Body of pancreas (tissue), 4 donors: ENCODE measurements at regions not wholly inside any gene's neighbourhood (a gene's known extent, or its start where the extent isn't known, plus 50 kb on each side); places are given as distances from the start of the nearest gene placed in this dataset.

Experiments used
- POLR2A ChIP-seq, 3 donors: fragments of 450-650 bp; IDR thresholded peaks; one replicate each; pipeline ENCODE4 v1.6.1; 2016; ENCODE audit warnings: antibody characterized with exemption in 3 of 3, mild to moderate bottlenecking in 2 of 3
- TF ChIP-seq, protein P1 (sequence below), 7 experiments: fragments of 450-650 bp in 4 of 7; fragments of 200-600 bp in 3 of 7; sonication (generic) in 3 of 7; IDR thresholded peaks; one replicate each; pipeline ENCODE4 v1.5.1; 2016 to 2019; ENCODE audit warnings: antibody characterized with exemption in 7 of 7

DNA sequence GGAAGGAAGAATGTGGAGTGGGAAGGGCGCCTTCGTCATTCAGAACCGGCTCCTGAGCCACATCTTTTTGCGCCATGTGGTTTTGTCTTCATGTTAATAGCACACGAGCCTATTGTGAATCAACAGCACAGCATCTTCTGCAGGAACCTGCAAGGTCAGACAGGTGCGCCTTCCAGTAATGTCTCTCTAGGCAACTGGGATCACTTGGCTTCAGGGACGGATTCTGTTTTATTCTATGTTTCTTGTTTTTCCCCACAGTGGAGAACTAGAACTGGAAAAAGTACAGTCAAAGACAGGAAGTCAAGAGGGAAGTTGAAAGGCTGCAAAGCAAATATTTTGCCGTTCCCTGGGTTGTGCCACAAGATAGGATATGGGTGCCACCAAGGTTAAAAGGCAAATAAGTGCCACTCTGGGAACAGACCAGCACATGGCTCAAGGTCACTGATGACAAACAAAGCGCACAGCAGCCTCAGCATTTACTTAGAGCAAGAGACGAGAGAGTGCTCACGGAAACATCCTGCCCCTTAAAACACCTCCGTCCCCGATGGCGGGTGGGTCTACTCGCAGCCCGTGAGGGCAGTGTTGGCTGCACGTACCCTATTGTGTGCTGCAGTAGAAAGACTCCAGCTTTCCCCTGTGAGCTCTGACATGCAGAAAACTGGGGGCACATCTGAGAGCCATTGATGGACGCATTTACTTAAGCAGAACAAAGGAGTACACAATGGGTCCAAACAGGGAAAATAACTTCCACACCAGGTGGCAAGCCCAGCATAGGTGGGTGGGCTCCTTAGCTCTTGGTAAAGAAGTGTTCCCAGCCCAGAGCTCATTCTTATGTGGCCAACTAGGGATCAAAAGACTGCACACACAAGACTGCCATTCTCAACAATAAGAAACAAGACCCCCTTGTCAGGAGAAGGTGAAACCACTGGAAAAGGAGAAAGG is 107.2 kb upstream of the PARD3B start:
- TF ChIP-seq, protein P1, sequence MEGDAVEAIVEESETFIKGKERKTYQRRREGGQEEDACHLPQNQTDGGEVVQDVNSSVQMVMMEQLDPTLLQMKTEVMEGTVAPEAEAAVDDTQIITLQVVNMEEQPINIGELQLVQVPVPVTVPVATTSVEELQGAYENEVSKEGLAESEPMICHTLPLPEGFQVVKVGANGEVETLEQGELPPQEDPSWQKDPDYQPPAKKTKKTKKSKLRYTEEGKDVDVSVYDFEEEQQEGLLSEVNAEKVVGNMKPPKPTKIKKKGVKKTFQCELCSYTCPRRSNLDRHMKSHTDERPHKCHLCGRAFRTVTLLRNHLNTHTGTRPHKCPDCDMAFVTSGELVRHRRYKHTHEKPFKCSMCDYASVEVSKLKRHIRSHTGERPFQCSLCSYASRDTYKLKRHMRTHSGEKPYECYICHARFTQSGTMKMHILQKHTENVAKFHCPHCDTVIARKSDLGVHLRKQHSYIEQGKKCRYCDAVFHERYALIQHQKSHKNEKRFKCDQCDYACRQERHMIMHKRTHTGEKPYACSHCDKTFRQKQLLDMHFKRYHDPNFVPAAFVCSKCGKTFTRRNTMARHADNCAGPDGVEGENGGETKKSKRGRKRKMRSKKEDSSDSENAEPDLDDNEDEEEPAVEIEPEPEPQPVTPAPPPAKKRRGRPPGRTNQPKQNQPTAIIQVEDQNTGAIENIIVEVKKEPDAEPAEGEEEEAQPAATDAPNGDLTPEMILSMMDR (IDR thresholded peaks at IDR 0.05), result no peak
- no peak for TF ChIP-seq POLR2A (IDR thresholded peaks at IDR 0.05)
